ENCODE measurements at regions not wholly inside any gene's neighbourhood (a gene's known extent, or its start where the extent isn't known, plus 50 kb on each side); places are given as distances from the start of the nearest gene placed in this dataset.

DNA sequence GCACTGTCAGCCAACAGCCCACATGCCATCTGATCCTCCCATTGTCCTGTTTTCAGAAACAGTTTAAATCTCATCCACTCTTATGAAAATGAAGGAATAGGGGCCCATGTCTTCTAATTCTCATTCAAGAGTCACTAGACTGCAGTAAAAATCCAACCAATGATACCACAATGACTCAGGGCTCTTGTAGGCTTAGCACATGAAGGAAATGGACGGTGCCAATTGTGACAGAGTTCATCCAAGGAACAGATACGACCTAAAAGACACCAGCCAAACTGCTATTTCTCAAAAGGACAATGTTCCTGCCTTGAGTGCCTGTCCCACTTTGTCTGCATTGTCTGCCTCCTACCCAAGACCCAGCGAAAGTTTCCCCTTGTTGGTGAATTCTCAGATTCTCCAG is 204.8 kb upstream of the COX10 start:
- no peak overlapping the region for H3K4me3 ChIP-seq (ENCODE audit: low read length)
- DNase-seq (ENCODE audit: low read depth) = no peak
- TF ChIP-seq, protein P1, sequence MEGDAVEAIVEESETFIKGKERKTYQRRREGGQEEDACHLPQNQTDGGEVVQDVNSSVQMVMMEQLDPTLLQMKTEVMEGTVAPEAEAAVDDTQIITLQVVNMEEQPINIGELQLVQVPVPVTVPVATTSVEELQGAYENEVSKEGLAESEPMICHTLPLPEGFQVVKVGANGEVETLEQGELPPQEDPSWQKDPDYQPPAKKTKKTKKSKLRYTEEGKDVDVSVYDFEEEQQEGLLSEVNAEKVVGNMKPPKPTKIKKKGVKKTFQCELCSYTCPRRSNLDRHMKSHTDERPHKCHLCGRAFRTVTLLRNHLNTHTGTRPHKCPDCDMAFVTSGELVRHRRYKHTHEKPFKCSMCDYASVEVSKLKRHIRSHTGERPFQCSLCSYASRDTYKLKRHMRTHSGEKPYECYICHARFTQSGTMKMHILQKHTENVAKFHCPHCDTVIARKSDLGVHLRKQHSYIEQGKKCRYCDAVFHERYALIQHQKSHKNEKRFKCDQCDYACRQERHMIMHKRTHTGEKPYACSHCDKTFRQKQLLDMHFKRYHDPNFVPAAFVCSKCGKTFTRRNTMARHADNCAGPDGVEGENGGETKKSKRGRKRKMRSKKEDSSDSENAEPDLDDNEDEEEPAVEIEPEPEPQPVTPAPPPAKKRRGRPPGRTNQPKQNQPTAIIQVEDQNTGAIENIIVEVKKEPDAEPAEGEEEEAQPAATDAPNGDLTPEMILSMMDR (IDR thresholded peaks at IDR 0.05; ENCODE audit: insufficient read depth, low read depth, low read length, missing control alignments) = no peak

DNA sequence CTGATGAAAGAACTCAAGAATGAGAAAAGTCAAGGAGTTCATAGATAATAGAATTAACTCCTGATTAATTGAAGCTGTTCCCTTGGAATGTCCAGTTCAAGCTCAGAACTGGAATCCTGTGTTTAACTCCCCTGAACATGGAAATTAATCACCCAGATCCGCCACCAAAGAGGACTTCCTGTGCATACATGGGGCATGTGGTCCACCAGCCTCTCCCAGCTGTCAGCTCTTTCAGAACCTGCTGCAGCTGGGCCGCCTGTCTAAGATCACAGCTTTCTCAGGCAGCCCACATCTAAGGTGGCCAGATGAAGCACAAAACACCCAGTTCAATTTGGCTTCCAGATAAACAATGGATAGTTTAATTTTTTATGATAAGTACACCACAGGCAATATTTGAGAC is 203.7 kb upstream of the COX10 start:
- no peak for DNase-seq (ENCODE audit: low read depth)
- H3K4me3 ChIP-seq (ENCODE audit: low read length) = no peak overlapping the region
- TF ChIP-seq, protein P1 (IDR thresholded peaks at IDR 0.05; ENCODE audit: insufficient read depth, low read depth, low read length, missing control alignments) = no peak

DNA sequence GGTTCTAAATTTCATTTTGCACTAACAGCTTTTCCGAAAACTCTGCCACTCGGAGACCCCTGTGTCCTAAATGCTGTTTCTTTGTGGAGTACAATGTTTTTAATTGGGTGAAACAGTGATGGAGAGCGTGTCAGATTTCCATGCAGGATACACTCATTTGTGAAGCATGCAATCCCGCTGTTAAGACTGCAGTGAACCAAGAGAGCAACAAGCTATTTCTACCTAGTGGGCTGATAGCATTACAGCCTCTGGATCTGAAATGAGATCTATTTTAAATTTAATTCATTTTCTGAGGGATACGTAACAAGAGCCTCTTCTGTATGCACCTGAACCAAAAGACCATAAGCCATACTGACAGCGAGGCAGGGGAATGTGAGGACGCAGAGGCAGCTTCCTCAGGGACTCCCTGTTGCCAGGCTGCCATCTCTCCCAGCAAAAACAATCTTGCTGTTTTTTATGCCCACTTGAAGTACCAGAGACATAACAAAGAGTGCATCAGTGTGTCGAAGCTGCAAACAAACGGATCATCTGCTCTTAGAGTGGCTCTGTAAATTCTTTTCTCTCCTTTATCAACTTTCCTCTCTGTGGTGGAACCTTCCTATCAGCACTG is 199.9 kb upstream of the COX10 start:
- no peak overlapping the region for H3K4me3 ChIP-seq (ENCODE audit: low read length)
- TF ChIP-seq, protein P1 (IDR thresholded peaks at IDR 0.05; ENCODE audit: insufficient read depth, low read depth, low read length, missing control alignments) = no peak
- DNase-seq (ENCODE audit: low read depth) = no peak

DNA sequence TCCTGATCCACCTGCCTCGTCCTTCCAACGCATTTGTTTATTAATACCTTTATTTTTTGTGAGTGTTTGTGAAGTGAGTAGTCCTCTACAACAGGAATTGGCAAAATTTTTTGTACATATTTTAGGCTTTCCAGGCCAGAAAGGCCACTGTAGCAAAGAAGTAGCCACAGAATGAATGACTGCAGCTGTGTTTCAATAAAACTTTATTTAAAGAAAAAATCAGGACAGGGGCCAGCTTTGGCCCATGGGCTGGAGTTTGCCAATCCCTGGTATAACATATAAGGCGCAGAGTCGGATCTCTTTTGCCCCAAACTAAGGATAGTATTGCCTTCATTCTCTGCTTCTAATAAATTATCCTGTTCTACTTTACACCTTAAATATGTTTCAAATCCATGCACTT is 198.0 kb upstream of the COX10 start:
- DNase-seq (ENCODE audit: low read depth) = no peak
- no peak overlapping the region for H3K4me3 ChIP-seq (ENCODE audit: low read length)
- TF ChIP-seq, protein P1 (IDR thresholded peaks at IDR 0.05; ENCODE audit: insufficient read depth, low read depth, low read length, missing control alignments) = no peak

DNA sequence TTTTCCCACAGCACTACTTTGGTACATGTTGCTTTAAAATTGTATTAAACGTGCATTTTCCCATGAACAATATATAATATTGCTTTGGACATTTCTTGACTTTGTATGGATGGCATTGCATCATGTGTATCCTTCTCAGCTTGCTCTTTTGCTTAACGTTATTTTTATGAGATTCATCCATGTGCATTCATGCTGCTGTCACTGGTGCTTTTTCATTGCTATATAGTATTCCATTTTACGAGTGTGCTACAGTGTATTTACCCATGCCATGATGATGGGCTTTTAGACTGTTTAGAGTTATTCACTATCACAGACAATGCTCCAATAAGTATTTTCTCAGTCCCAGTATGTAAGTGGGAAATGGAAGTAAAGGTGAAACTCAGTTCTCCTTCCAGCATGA is 195.2 kb upstream of the COX10 start:
- DNase-seq (ENCODE audit: low read depth) = no peak
- no peak overlapping the region for H3K4me3 ChIP-seq (ENCODE audit: low read length)
- TF ChIP-seq, protein P1 (IDR thresholded peaks at IDR 0.05; ENCODE audit: insufficient read depth, low read depth, low read length, missing control alignments) = no peak

DNA sequence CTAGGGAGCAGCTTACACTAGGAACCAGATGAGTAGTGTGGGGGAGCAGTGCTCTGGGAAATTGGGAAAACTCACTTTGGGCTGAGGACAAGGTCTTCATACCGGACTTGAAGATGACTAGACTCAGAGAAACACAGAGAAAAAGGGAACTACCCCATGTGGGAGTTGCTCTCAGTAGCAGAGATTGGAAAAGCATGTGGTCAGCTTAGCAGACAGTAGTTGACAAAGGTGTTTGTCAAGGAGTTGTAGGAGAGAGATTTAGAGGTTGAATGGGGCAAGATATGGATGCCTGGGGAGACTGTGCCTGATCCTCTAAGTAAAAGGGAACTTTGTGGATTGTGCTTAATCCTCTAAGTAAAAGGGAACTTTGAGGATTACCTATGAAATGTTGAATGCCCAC is 194.5 kb upstream of the COX10 start:
- H3K4me3 ChIP-seq (ENCODE audit: low read length) = no peak overlapping the region
- TF ChIP-seq, protein P1 (IDR thresholded peaks at IDR 0.05; ENCODE audit: insufficient read depth, low read depth, low read length, missing control alignments) = no peak
- DNase-seq (ENCODE audit: low read depth) = no peak

DNA sequence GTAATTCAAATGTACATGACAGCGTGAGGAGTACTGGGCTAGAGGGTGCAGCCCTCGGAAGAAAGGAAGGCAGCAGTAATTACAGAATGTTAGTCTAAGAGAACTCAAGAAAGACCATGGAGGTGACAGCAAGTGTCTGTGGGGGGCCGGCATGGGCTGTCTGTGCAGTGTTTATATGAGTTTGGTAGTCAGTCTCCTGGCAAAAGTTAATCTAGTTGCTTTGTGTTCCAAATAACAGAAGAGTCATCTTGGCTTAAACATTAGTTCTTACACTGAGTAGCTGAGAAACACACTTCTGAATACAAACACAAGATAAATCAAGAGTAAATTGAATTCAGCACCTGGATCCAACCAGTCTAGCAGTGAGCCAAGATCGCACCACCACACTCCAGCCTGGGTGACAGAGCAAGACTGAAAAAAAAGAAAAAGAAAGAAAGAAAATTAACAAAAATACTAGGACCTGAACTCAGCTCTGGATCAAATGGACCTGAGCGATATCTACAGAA is 189.3 kb upstream of the COX10 start:
- no peak for DNase-seq (ENCODE audit: low read depth)
- TF ChIP-seq, protein P1 (IDR thresholded peaks at IDR 0.05; ENCODE audit: insufficient read depth, low read depth, low read length, missing control alignments) = no peak
- no peak overlapping the region for H3K4me3 ChIP-seq (ENCODE audit: low read length)

All from epithelial cell of esophagus (primary cell).